ENCODE measurements at regions not wholly inside any gene's neighbourhood (a gene's known extent, or its start where the extent isn't known, plus 50 kb on each side); places are given as distances from the start of the nearest gene placed in this dataset.
"Not testable (repeated sequence)": the region's sequence is repeated elsewhere in the genome, so short reads cannot be mapped to it uniquely, and the experiment has no call there.

DNA sequence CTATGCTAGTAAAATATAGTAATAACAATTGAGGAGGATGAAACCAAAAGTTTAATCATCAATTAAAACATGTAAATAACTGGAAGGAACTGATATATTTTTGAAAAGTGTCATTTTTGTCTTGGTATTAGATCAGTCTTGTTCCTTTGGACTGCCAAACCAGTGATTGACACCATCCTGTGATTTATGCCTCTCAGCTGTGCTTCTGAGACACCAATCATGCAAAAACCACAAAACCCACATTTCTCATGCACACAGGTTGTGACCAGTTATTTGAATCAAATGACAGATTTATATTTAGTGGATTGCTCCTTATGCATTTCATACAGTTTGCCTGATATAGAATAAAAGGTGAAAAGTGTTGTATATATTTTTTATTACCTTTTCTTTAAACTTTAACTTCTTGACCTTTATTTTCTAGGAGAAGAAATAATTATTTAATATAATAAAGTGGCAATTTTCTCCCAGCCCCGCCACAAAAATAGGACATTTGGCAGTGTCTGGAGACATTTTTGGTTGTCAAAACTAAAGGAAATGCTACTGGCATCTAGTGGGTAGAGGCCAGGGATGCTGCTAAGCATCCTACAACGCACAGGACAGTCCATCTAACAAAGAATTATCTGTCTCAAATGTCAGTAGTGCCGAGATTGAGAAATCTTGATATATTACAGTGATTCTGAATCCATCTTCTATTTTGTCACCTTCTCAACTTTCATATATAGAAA is 383.6 kb downstream of the BCKDHB start:
- TF ChIP-seq, protein P1, sequence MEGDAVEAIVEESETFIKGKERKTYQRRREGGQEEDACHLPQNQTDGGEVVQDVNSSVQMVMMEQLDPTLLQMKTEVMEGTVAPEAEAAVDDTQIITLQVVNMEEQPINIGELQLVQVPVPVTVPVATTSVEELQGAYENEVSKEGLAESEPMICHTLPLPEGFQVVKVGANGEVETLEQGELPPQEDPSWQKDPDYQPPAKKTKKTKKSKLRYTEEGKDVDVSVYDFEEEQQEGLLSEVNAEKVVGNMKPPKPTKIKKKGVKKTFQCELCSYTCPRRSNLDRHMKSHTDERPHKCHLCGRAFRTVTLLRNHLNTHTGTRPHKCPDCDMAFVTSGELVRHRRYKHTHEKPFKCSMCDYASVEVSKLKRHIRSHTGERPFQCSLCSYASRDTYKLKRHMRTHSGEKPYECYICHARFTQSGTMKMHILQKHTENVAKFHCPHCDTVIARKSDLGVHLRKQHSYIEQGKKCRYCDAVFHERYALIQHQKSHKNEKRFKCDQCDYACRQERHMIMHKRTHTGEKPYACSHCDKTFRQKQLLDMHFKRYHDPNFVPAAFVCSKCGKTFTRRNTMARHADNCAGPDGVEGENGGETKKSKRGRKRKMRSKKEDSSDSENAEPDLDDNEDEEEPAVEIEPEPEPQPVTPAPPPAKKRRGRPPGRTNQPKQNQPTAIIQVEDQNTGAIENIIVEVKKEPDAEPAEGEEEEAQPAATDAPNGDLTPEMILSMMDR (IDR thresholded peaks at IDR 0.05), result no peak
- Histone ChIP-seq H3K27ac (no peak overlapping the region), H3K27me3 (no peaks in the 10 kb centered on the region), H3K36me3 (no peaks in the 10 kb centered on the region), H3K9me3 (no peaks in the 10 kb centered on the region), H3K4me1 (no peaks in the 10 kb centered on the region), H3K4me3 (no peak overlapping the region)
- intact Hi-C loops (cut with DNase I), result no loop called here
- DNase-seq (ENCODE audit: low spot score in 2 of 2), result no peak

DNA sequence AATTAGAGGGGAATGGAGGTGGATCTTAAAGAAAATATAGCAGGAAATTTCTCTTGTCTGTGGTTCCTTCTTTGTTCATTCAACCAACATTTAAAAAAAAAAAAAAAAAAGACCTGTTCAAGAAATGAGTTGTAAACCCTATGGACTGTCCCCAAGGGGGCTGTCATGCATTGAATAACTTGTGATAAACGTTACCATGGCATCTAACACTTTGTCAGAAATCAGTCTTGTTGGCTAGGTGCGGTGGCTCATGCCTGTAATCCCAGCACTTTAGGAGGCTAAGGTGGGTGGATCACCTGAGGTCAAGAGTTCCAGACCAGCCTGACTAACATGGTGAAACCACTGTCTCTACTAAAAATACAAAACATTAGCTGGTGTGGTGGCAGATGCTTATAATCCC is 381.7 kb downstream of the BCKDHB start:
- no peak overlapping the region for H3K4me3 ChIP-seq
- intact Hi-C loops (cut with DNase I), result no loop called here
- H3K27ac ChIP-seq, result no peak overlapping the region
- no peaks in the 10 kb centered on the region for H3K27me3 ChIP-seq
- H3K36me3 ChIP-seq, result no peaks in the 10 kb centered on the region
- H3K9me3 ChIP-seq, result no peaks in the 10 kb centered on the region
- no peak for DNase-seq (ENCODE audit: low spot score in 2 of 2)
- no peaks in the 10 kb centered on the region for H3K4me1 ChIP-seq
- TF ChIP-seq, protein P1 (IDR thresholded peaks at IDR 0.05), result no peak

DNA sequence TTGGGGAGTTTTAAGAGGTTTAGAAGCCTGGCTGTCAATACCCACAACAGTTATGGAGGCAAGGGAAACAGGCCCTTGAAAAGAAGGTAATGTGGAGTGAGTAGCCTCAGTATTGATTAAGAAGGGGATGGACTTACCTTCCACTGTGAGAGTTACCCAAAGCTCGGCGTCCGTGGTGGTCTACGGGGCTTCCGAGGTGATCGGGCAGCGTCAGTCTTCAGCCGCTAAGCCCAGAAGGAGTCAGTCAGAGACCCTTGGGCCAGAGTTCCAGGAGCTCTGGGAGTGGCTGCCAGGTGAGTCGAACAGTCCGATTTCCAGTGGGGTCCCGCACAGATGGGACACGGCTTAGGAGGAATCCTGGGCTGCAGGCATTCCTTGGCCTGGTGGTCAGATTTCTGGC is 379.0 kb downstream of the BCKDHB start:
- intact Hi-C loops (cut with DNase I); H3K36me3 ChIP-seq; H3K4me3 ChIP-seq; H3K27ac ChIP-seq; H3K4me1 ChIP-seq; H3K9me3 ChIP-seq; DNase-seq (ENCODE audit: low spot score in 2 of 2); H3K27me3 ChIP-seq: not testable (repeated sequence)

DNA sequence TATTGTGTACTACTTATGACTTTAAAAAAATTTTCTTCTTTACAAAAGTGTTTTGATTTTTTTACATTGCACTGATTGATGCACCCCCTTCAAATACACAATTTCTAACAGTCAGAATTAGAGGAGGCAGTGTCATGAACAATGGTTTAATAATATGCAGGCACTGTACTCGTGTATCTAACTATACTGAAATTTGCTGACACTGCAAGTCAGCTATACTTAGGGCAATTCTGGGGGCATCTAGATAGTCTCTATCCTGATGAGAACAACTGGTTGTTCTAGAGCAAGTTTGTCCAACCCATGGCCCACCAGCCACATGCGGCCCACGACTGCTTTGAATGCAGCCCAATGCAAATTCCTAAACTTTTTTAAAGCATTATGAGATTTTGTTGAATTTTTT is 375.6 kb downstream of the BCKDHB start:
- no peaks in the 10 kb centered on the region for H3K36me3 ChIP-seq
- H3K9me3 ChIP-seq, result no peaks in the 10 kb centered on the region
- TF ChIP-seq, protein P1 (IDR thresholded peaks at IDR 0.05), result no peak
- H3K4me3 ChIP-seq, result no peak overlapping the region
- intact Hi-C loops (cut with DNase I), result no loop called here
- DNase-seq (ENCODE audit: low spot score in 2 of 2), result no peak
- no peaks in the 10 kb centered on the region for H3K4me1 ChIP-seq
- H3K27ac ChIP-seq, result no peak overlapping the region
- no peaks in the 10 kb centered on the region for H3K27me3 ChIP-seq

DNA sequence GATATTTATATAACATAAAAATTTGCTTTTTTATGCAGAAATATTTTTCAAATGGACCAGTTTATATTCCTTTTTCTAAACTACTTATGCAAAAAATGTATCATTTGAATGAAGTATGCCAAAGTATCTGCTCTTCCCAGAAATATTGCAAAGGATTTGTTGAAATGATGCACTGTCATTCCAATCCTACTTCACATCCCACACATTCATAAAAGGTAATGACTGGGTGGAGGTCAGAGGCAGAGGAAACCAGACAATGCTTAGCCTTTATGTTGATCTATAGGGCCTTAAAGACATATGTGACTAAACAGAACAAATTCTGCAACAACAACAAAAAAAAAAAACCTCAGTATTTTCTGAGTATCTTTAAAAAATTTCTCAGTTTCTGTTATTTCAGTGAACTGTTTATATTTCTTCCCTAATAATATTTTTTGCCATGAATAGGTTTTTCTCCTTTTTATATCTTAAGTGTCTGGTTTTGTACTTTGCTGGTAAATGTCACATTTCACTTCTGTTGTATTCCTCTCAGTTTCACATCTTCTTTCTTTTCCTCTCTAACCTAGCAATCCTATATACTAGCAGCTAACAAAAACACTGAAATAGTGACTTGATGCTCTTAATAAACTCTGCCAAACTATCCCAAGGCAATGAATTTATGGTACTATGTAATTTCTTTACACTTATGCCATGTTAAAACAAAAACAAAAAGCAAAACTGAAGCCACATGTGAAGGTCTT is 374.1 kb downstream of the BCKDHB start:
- Histone ChIP-seq H3K9me3 (no peaks in the 10 kb centered on the region), H3K27ac (no peak overlapping the region), H3K36me3 (no peaks in the 10 kb centered on the region), H3K4me1 (no peaks in the 10 kb centered on the region), H3K27me3 (no peaks in the 10 kb centered on the region), H3K4me3 (no peak overlapping the region)
- intact Hi-C loops (cut with DNase I), result no loop called here
- no peak for DNase-seq (ENCODE audit: low spot score in 2 of 2)
- TF ChIP-seq, protein P1 (IDR thresholded peaks at IDR 0.05), result no peak

DNA sequence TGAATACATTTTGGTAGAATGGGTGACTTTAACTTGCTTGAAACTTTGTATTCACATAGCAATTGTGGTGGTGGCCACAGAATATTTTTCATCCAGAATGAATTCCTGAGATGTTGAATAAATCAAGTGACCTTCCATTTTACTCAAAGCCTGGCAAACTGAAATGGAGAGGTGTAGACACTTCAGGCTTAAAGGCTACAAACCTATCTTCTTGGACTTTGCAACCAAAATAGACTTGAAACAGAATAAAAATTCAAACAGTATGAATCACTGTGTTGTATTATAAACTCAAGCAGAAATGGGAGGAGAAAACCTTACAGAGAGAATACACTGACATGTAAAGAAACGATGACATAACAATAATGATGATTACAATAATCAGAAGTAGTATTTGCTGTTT is 371.6 kb downstream of the BCKDHB start:
- Histone ChIP-seq H3K36me3 (no peaks in the 10 kb centered on the region), H3K4me1 (no peaks in the 10 kb centered on the region), H3K27ac (no peak overlapping the region), H3K9me3 (no peaks in the 10 kb centered on the region), H3K27me3 (no peaks in the 10 kb centered on the region), H3K4me3 (no peak overlapping the region)
- no peak for DNase-seq (ENCODE audit: low spot score in 2 of 2)
- intact Hi-C loops (cut with DNase I), result no loop called here
- TF ChIP-seq, protein P1 (IDR thresholded peaks at IDR 0.05), result no peak
